H9 (cell line): ENCODE measurements at regions not wholly inside any gene's neighbourhood (a gene's known extent, or its start where the extent isn't known, plus 50 kb on each side); places are given as distances from the start of the nearest gene placed in this dataset.

Experiments used
- DNase-seq: peaks from one replicate; pipeline ENCODE4 v3.0.0-alpha.2; 2017
- H2AFZ ChIP-seq: one replicate; pipeline ENCODE4 v1.6.1; 2013; ENCODE audit warnings: mild to moderate bottlenecking, low read length, control low read depth, moderate library complexity
- H2AK5ac ChIP-seq: 2 replicates; pipeline ENCODE4 v1.6.1; 2013; ENCODE audit warnings: low read length, control low read depth, mixed read lengths; ENCODE audit not compliant: insufficient read length
- H2BK120ac ChIP-seq: one replicate; pipeline ENCODE4 v1.6.1; 2013; ENCODE audit warnings: low read depth, mild to moderate bottlenecking, low read length, control low read depth, inconsistent platforms; ENCODE audit not compliant: poor library complexity, severe bottlenecking
- H2BK12ac ChIP-seq: 2 replicates; pipeline ENCODE4 v1.6.1; 2013; ENCODE audit warnings: low read length, control low read depth, mixed read lengths, low read depth; ENCODE audit not compliant: insufficient read length
- H2BK15ac ChIP-seq: 2 replicates; pipeline ENCODE4 v1.6.1; 2013; ENCODE audit warnings: low read depth, low read length, control low read depth
- H2BK20ac ChIP-seq: one replicate; pipeline ENCODE4 v1.6.1; 2013; ENCODE audit warnings: low read depth, mild to moderate bottlenecking, low read length, control low read depth, inconsistent platforms; ENCODE audit not compliant: poor library complexity, severe bottlenecking
- H2BK5ac ChIP-seq: 2 replicates; pipeline ENCODE4 v1.6.1; 2013; ENCODE audit warnings: low read length, control low read depth, mixed read lengths; ENCODE audit not compliant: insufficient read length
- H3K14ac ChIP-seq: 2 replicates; pipeline ENCODE4 v1.6.1; 2013; ENCODE audit warnings: low read length, control low read depth; ENCODE audit not compliant: insufficient read depth
- H3K18ac ChIP-seq: 2 replicates; pipeline ENCODE4 v1.6.1; 2013; ENCODE audit warnings: low read depth, mild to moderate bottlenecking, mixed read lengths, low read length, control low read depth; ENCODE audit not compliant: insufficient read length
- H3K23ac ChIP-seq: 2 replicates; pipeline ENCODE4 v1.6.1; 2013; ENCODE audit warnings: low read length, control low read depth, mixed read lengths, low read depth; ENCODE audit not compliant: insufficient read length
- H3K23me2 ChIP-seq: 2 replicates; pipeline ENCODE4 v1.6.1; 2013; ENCODE audit warnings: low read depth, mild to moderate bottlenecking, mixed read lengths, low read length, control low read depth; ENCODE audit not compliant: insufficient read length, poor library complexity, severe bottlenecking
- H3K27ac ChIP-seq: 2 replicates; pipeline ENCODE4 v1.5.1; 2013; ENCODE audit warnings: low read length, control low read depth, mixed read lengths, low read depth; ENCODE audit not compliant: insufficient read length
- H3K27me3 ChIP-seq: 2 replicates; pipeline ENCODE4 v1.6.1; 2013; ENCODE audit warnings: low read length, control low read depth, inconsistent platforms; ENCODE audit not compliant: insufficient read depth
- H3K4ac ChIP-seq: 2 replicates; pipeline ENCODE4 v1.6.1; 2013; ENCODE audit warnings: low read depth, mild to moderate bottlenecking, control low read depth, inconsistent platforms, low read length, moderate library complexity
- H3K4me1 ChIP-seq: 2 replicates; pipeline ENCODE4 v1.6.1; 2013; ENCODE audit warnings: low read length, control low read depth, inconsistent platforms; ENCODE audit not compliant: insufficient read depth
- H3K4me2 ChIP-seq: 2 replicates; pipeline ENCODE4 v1.6.1; 2013; ENCODE audit warnings: low read length, control low read depth, mixed read lengths; ENCODE audit not compliant: insufficient read length, insufficient read depth
- H3K56ac ChIP-seq: 2 replicates; pipeline ENCODE4 v1.6.1; 2013; ENCODE audit warnings: low read depth, mild to moderate bottlenecking, mixed read lengths, low read length, control low read depth; ENCODE audit not compliant: insufficient read length
- H3K79me1 ChIP-seq: 2 replicates; pipeline ENCODE4 v1.6.1; 2013; ENCODE audit warnings: low read depth, mild to moderate bottlenecking, moderate library complexity, low read length, control low read depth, inconsistent platforms; ENCODE audit not compliant: insufficient read depth, poor library complexity, severe bottlenecking
- H3K79me2 ChIP-seq: 2 replicates; pipeline ENCODE4 v1.6.1; 2013; ENCODE audit warnings: low read length, control low read depth, inconsistent platforms; ENCODE audit not compliant: insufficient read depth
- H3K9ac ChIP-seq: 2 replicates; pipeline ENCODE4 v1.6.1; 2013; ENCODE audit warnings: low read length, control low read depth, mixed read lengths; ENCODE audit not compliant: insufficient read length; ENCODE audit errors: extremely low read depth
- H3K9me3 ChIP-seq: one replicate; pipeline ENCODE4 v1.6.1; 2013; ENCODE audit warnings: low read depth, low read length, inconsistent platforms; ENCODE audit not compliant: control insufficient read depth
- H3T11ph ChIP-seq: one replicate; pipeline ENCODE4 v1.6.1; 2013; ENCODE audit warnings: mild to moderate bottlenecking, low read length, control low read depth, inconsistent platforms
- H4K20me1 ChIP-seq: one replicate; pipeline ENCODE4 v1.6.1; 2013; ENCODE audit not compliant: control insufficient read depth, insufficient read length, insufficient read depth
- H4K5ac ChIP-seq: 2 replicates; pipeline ENCODE4 v1.6.1; 2013; ENCODE audit warnings: low read depth, mild to moderate bottlenecking, mixed read lengths, low read length, control low read depth; ENCODE audit not compliant: insufficient read length
- H4K8ac ChIP-seq: replicated peaks from 2 replicates; pipeline ENCODE4 v1.6.1; 2013; ENCODE audit warnings: low read length, control low read depth, mixed read lengths, low read depth; ENCODE audit not compliant: insufficient read length
- H4K91ac ChIP-seq: 2 replicates; pipeline ENCODE4 v1.6.1; 2013; ENCODE audit warnings: low read depth, mild to moderate bottlenecking, moderate library complexity, mixed read lengths, low read length, control low read depth; ENCODE audit not compliant: insufficient read length
- H3K27ac Mint-ChIP-seq, 3 experiments: 2 replicates in 2 of 3; 3 replicates in 1 of 3; pipeline ENCODE4 v1.8.0; 2020 to 2021; ENCODE audit warnings: mixed read lengths in 3 of 3, mild to moderate bottlenecking in 1 of 3, moderate library complexity in 1 of 3
- H3K27me3 Mint-ChIP-seq: 2 replicates; pipeline ENCODE4 v1.8.0; 2021; ENCODE audit warnings: low read depth, mild to moderate bottlenecking, moderate library complexity, mixed read lengths
- H3K36me3 Mint-ChIP-seq, 3 experiments: 2 replicates in 2 of 3; 3 replicates in 1 of 3; pipeline ENCODE4 v1.8.0; 2020 to 2021; ENCODE audit warnings: low read depth in 3 of 3, mixed read lengths in 3 of 3; ENCODE audit not compliant: insufficient read depth in 1 of 3
- H3K4me1 Mint-ChIP-seq, 2 experiments: 2 replicates each; pipeline ENCODE4 v1.8.0; 2020; ENCODE audit warnings: mixed read lengths in 2 of 2
- H3K4me3 Mint-ChIP-seq, 2 experiments: 2 replicates in 1 of 2; 3 replicates in 1 of 2; pipeline ENCODE4 v1.8.0; 2020 to 2021; ENCODE audit warnings: mild to moderate bottlenecking in 2 of 2, mixed read lengths in 2 of 2, moderate library complexity in 1 of 2
- H3K9me3 Mint-ChIP-seq, 2 experiments: 2 replicates in 1 of 2; 3 replicates in 1 of 2; pipeline ENCODE4 v1.8.0; 2020; ENCODE audit warnings: mild to moderate bottlenecking in 2 of 2, mixed read lengths in 2 of 2, moderate library complexity in 1 of 2
- WGBS: extraction: QIAGEN DNeasy Blood & Tissue Kit; methylation state at CpG from one replicate; pipeline ENCODE4 v1.1.7; 2013; ENCODE audit warnings: missing lambda C conversion rate, low lambda C conversion rate, mixed read lengths; ENCODE audit not compliant: insufficient read length; ENCODE audit errors: extremely low coverage; 5-methylcytosine and 5-hydroxymethylcytosine counted together
- TF ChIP-seq, protein P1 (sequence below): fragments of 200-600 bp; sonication (generic); conservative IDR thresholded peaks from 3 replicates; pipeline ENCODE4 v1.8.0; 2021; ENCODE audit warnings: antibody characterized with exemption, mild to moderate bottlenecking

DNA sequence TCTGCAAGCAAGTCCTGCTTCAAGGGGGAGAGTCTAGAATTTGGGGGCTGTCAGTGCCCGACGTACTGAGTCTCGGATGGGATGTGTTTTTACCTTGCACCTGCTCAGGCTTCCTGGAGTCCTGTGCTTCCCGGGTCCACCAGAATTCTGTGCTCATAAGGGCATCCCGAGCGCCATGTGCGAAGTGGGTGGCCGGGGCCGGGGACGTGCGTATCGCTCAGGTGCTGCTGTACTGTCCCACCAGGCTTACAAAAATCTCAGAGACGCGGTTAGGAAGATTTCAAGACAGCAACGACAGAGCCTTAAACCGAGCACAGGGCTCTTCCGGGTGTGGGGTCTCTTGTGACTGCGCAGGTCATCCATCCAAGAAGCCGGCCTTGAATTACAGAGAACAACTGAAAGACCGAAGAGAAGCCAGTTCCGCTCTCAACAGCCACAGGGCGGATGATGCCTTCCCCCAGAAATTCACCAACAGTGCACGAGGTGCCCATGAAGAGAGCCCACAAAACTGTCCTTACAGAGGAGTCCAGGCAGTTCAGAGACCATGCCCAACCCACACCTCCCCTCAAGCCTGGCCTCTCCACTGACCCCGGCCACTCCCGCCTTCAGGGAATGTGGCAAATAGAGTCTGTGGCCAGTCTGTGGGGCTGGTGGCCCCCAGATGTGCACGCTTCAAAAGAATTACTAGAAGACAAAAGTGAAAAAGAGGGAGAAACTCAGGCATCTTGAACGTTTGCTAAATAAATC, 104.7 kb downstream of the PXDC1 start:
- Histone ChIP-seq H4K8ac (no peak overlapping the region), H4K91ac (no peak overlapping the region), H3K79me2 (no peaks in the 10 kb centered on the region), H3K9me3 (no peaks in the 10 kb centered on the region), H2BK120ac (no peak overlapping the region), H3K56ac (no peak overlapping the region), H3K4ac (no peak overlapping the region), H3K27me3 (no peaks in the 10 kb centered on the region), H2BK12ac (no peak overlapping the region), H3K23ac (no peak overlapping the region), H2BK15ac (no peak overlapping the region), H4K5ac (no peak overlapping the region), H3K79me1 (no peaks in the 10 kb centered on the region), H3K9ac (no peak overlapping the region), H3K4me2 (no peak overlapping the region), H2AFZ (no peak overlapping the region), H4K20me1 (no peaks in the 10 kb centered on the region), H3K18ac (no peak overlapping the region), H2AK5ac (no peak overlapping the region), H3K4me1 (no peaks in the 10 kb centered on the region), H2BK5ac (no peak overlapping the region), H3T11ph (no peak overlapping the region), H3K14ac (no peak overlapping the region), H3K27ac (no peak overlapping the region), H3K23me2 (no peaks in the 10 kb centered on the region), H2BK20ac (no peak overlapping the region)
- Mint-ChIP-seq H3K27me3 (no peaks in the 10 kb centered on the region; the same call in 1 of the 2 replicates), H3K36me3 (no peaks in the 10 kb centered on the region), H3K27ac (peak overlapping the region in 1 of 3 experiments; percentile 21; a peak in 1 of 7 replicates), H3K4me3 (no peak overlapping the region), H3K4me1 (peaks cover 0 to 2% of the 10 kb centered on the region in 2 experiments; a peak in 1 of 4 replicates), H3K9me3 (no peaks in the 10 kb centered on the region)
- WGBS: no CpG with 5 or more reads among the region's 27 CpGs
- TF ChIP-seq, protein P1, sequence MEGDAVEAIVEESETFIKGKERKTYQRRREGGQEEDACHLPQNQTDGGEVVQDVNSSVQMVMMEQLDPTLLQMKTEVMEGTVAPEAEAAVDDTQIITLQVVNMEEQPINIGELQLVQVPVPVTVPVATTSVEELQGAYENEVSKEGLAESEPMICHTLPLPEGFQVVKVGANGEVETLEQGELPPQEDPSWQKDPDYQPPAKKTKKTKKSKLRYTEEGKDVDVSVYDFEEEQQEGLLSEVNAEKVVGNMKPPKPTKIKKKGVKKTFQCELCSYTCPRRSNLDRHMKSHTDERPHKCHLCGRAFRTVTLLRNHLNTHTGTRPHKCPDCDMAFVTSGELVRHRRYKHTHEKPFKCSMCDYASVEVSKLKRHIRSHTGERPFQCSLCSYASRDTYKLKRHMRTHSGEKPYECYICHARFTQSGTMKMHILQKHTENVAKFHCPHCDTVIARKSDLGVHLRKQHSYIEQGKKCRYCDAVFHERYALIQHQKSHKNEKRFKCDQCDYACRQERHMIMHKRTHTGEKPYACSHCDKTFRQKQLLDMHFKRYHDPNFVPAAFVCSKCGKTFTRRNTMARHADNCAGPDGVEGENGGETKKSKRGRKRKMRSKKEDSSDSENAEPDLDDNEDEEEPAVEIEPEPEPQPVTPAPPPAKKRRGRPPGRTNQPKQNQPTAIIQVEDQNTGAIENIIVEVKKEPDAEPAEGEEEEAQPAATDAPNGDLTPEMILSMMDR: no peak
- no peak for DNase-seq
